ENCODE measurements at regions not wholly inside any gene's neighbourhood (a gene's known extent, or its start where the extent isn't known, plus 50 kb on each side); places are given as distances from the start of the nearest gene placed in this dataset.

DNA sequence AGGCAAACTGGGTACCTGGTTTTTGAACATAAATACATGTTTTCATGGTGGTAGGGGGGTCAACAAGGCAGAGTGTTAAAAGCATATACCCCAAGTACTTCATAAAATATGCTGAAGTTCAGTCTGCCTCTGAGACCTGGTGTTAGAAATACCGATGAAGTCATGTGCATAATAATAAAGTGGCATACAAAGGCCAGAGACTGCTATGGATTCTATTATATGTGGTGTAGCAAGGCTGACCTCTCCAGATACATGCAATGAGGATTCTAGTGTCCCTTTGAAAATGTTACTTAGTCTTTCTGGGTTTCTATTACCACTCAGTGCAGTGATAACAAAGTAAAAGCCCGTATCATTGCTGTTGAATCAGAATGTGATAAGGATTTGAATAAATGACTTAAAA lies 487.5 kb upstream of the ZNF608 start:
- no peak overlapping the region for H2AFZ ChIP-seq (ENCODE audit: low read depth, low read length)
- H3K9ac ChIP-seq (replicated peaks; ENCODE audit: extremely low read depth, insufficient read depth, low read length) = no peak overlapping the region
- no peaks in the 10 kb centered on the region for H3K9me1 ChIP-seq (replicated peaks; ENCODE audit: control insufficient read depth, extremely low read depth, insufficient read depth, low read length)
- H3K27me3 ChIP-seq (ENCODE audit: control insufficient read depth in 2 of 2, insufficient read depth in 2 of 2, low read length in 2 of 2) = no peaks in the 10 kb centered on the region
- H3K79me2 ChIP-seq (ENCODE audit: control insufficient read depth, insufficient read depth, low read length) = no peaks in the 10 kb centered on the region
- no peaks in the 10 kb centered on the region for H4K20me1 ChIP-seq (replicated peaks; ENCODE audit: control insufficient read depth, extremely low read depth, insufficient read depth, low read length)
- intact Hi-C loops (cut with micrococcal nuclease) (no loop called here), dilution Hi-C loops (cut with MboI; ENCODE audit: extremely low pct_ligation_motif_present, low sequenced_read_pairs) (no loop called here)
- H3K4me2 ChIP-seq (ENCODE audit: insufficient read depth, low read length) = no peak overlapping the region
- POLR2A ChIA-PET = no interaction called here
- no peak overlapping the region for H3K27ac ChIP-seq (ENCODE audit: insufficient read depth, low read depth, low read length)
- TF ChIP-seq GATA2 (IDR thresholded peaks at IDR 0.05; ENCODE audit: insufficient read depth, insufficient read length, low read depth, low read length) (no peak), POLR2A (IDR thresholded peaks at IDR 0.05; ENCODE audit: low read depth, low read length) (no peak)
- CTCF ChIA-PET = no interaction called here
- H3K4me3 ChIP-seq (replicated peaks in 1 of 3; ENCODE audit: insufficient read depth in 1 of 3, low read depth in 1 of 3, low read length in 3 of 3) = no peak overlapping the region
- no peaks in the 10 kb centered on the region for H3K4me1 ChIP-seq (ENCODE audit: control insufficient read depth, extremely low read depth, insufficient read depth, low read length)
- DNase-seq (ENCODE audit: low read depth, low spot score) = no peak
- no peak for FAIRE-seq
- no peaks in the 10 kb centered on the region for H3K9me3 ChIP-seq (replicated peaks; ENCODE audit: control insufficient read depth, insufficient read depth, low read length)
- H3K36me3 ChIP-seq (ENCODE audit: control insufficient read depth in 2 of 2, extremely low read depth in 1 of 2, insufficient read depth in 2 of 2, low read length in 2 of 2) = no peaks in the 10 kb centered on the region
- BruUV-seq (replicated peaks) = no TSS peak

DNA sequence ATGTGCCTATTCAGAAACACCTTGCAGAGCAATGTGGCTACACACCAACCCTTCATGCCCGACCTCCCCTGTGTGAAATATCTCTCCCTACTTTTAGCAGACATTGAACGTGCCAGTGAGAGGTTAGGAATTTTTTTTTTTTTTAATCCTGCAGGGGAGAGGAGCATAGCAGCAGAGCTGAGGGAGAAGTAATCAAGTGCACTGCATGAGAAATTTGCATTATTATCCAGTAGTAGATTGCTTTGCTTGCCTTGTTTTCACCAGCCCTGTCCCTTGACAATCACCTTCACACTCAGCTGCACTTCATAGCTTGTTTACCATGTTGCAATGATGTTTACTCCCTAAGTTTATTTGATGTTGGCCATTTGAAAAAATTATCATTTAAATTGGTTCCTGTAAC lies 489.6 kb upstream of the ZNF608 start:
- H3K36me3 ChIP-seq (ENCODE audit: control insufficient read depth in 2 of 2, extremely low read depth in 1 of 2, insufficient read depth in 2 of 2, low read length in 2 of 2) = no peaks in the 10 kb centered on the region
- TF ChIP-seq, protein P1, sequence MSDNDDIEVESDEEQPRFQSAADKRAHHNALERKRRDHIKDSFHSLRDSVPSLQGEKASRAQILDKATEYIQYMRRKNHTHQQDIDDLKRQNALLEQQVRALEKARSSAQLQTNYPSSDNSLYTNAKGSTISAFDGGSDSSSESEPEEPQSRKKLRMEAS (IDR thresholded peaks at IDR 0.05; ENCODE audit: insufficient read depth, insufficient read length) = no peak
- no peak for TF ChIP-seq POLR2AphosphoS5 (IDR thresholded peaks at IDR 0.05; ENCODE audit: insufficient read depth, low read depth, low read length)
- no peak for TF ChIP-seq EZH2 (IDR thresholded peaks at IDR 0.05; ENCODE audit: borderline replicate concordance, low read depth, low read length, severe bottlenecking)
- no peak for TF ChIP-seq FOS (IDR thresholded peaks at IDR 0.05; ENCODE audit: borderline replicate concordance, insufficient read depth, low read length)
- TF ChIP-seq GATA2 (IDR thresholded peaks at IDR 0.05; ENCODE audit: insufficient read depth, insufficient read length, low read depth, low read length) = no peak
- TF ChIP-seq MYC (IDR thresholded peaks at IDR 0.05; ENCODE audit: low read depth, low read length) = no peak
- TF ChIP-seq, protein P2, sequence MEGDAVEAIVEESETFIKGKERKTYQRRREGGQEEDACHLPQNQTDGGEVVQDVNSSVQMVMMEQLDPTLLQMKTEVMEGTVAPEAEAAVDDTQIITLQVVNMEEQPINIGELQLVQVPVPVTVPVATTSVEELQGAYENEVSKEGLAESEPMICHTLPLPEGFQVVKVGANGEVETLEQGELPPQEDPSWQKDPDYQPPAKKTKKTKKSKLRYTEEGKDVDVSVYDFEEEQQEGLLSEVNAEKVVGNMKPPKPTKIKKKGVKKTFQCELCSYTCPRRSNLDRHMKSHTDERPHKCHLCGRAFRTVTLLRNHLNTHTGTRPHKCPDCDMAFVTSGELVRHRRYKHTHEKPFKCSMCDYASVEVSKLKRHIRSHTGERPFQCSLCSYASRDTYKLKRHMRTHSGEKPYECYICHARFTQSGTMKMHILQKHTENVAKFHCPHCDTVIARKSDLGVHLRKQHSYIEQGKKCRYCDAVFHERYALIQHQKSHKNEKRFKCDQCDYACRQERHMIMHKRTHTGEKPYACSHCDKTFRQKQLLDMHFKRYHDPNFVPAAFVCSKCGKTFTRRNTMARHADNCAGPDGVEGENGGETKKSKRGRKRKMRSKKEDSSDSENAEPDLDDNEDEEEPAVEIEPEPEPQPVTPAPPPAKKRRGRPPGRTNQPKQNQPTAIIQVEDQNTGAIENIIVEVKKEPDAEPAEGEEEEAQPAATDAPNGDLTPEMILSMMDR (IDR thresholded peaks at IDR 0.05; ENCODE audit: extremely low read depth in 1 of 2, insufficient read depth in 1 of 2, low read depth in 1 of 2, low read length in 2 of 2) = no peak
- no peak for TF ChIP-seq POLR2A (IDR thresholded peaks at IDR 0.05; ENCODE audit: low read depth, low read length)
- TF ChIP-seq JUN (IDR thresholded peaks at IDR 0.05; ENCODE audit: borderline replicate concordance, insufficient read depth, insufficient read length, low read depth) = no peak
- H3K9me3 ChIP-seq (replicated peaks; ENCODE audit: control insufficient read depth, insufficient read depth, low read length) = no peaks in the 10 kb centered on the region
- H3K9ac ChIP-seq (replicated peaks; ENCODE audit: extremely low read depth, insufficient read depth, low read length) = no peak overlapping the region
- BruUV-seq (replicated peaks) = no TSS peak
- intact Hi-C loops (cut with micrococcal nuclease) (no loop called here), dilution Hi-C loops (cut with MboI; ENCODE audit: extremely low pct_ligation_motif_present, low sequenced_read_pairs) (no loop called here)
- H3K4me2 ChIP-seq (ENCODE audit: insufficient read depth, low read length) = no peak overlapping the region
- no peaks in the 10 kb centered on the region for H3K9me1 ChIP-seq (replicated peaks; ENCODE audit: control insufficient read depth, extremely low read depth, insufficient read depth, low read length)
- H3K79me2 ChIP-seq (ENCODE audit: control insufficient read depth, insufficient read depth, low read length) = no peaks in the 10 kb centered on the region
- POLR2A ChIA-PET = no interaction called here
- H3K4me1 ChIP-seq (ENCODE audit: control insufficient read depth, extremely low read depth, insufficient read depth, low read length) = no peaks in the 10 kb centered on the region
- H3K27ac ChIP-seq (ENCODE audit: insufficient read depth, low read depth, low read length) = no peak overlapping the region
- H3K4me3 ChIP-seq (replicated peaks in 1 of 3; ENCODE audit: insufficient read depth in 1 of 3, low read depth in 1 of 3, low read length in 3 of 3) = no peak overlapping the region
- H2AFZ ChIP-seq (ENCODE audit: low read depth, low read length) = no peak overlapping the region
- no peaks in the 10 kb centered on the region for H4K20me1 ChIP-seq (replicated peaks; ENCODE audit: control insufficient read depth, extremely low read depth, insufficient read depth, low read length)
- CTCF ChIA-PET = no interaction called here
- FAIRE-seq (no peak), DNase-seq (ENCODE audit: low read depth, low spot score) (no peak)
- no peaks in the 10 kb centered on the region for H3K27me3 ChIP-seq (ENCODE audit: control insufficient read depth in 2 of 2, insufficient read depth in 2 of 2, low read length in 2 of 2)

Measured in endothelial cell of umbilical vein (primary cell).